BLaER1 treated with 17β-estradiol and CSF1 and Interleukin-3, amounts not matched to agents 10 nM and 100 nM (cell line): ENCODE measurements at regions not wholly inside any gene's neighbourhood (a gene's known extent, or its start where the extent isn't known, plus 50 kb on each side); places are given as distances from the start of the nearest gene placed in this dataset.
"Not testable (repeated sequence)": the region's sequence is repeated elsewhere in the genome, so short reads cannot be mapped to it uniquely, and the experiment has no call there.

Source experiments
- H3K27ac ChIP-seq, 11 experiments: shearing (Covaris generic); formaldehyde crosslinking; 2 replicates each; pipeline ENCODE4 v1.8.1; 2022
- H3K27me3 ChIP-seq, 11 experiments: shearing (Covaris generic); formaldehyde crosslinking; 2 replicates each; pipeline ENCODE4 v1.8.1; 2022
- H3K36me3 ChIP-seq, 11 experiments: shearing (Covaris generic); formaldehyde crosslinking; 2 replicates each; pipeline ENCODE4 v1.8.1; 2022
- H3K4me1 ChIP-seq, 10 experiments: shearing (Covaris generic); formaldehyde crosslinking; 2 replicates each; pipeline ENCODE4 v1.8.1; 2022
- H3K4me2 ChIP-seq, 11 experiments: shearing (Covaris generic); formaldehyde crosslinking; 2 replicates each; pipeline ENCODE4 v1.8.1; 2022
- H3K4me3 ChIP-seq, 10 experiments: shearing (Covaris generic); formaldehyde crosslinking; 2 replicates each; pipeline ENCODE4 v1.8.1; 2022
- H3K9ac ChIP-seq, 11 experiments: shearing (Covaris generic); formaldehyde crosslinking; 2 replicates each; pipeline ENCODE4 v1.8.1; 2022
- H3K9me3 ChIP-seq, 11 experiments: shearing (Covaris generic); formaldehyde crosslinking; replicated peaks in 1 of 11; 2 replicates each; pipeline ENCODE4 v1.8.1; 2022
- H4K20me1 ChIP-seq, 11 experiments: shearing (Covaris generic); formaldehyde crosslinking; 2 replicates each; pipeline ENCODE4 v1.8.1; 2022
- Cebpa-rat ChIP-seq, 11 experiments: shearing (Covaris generic); IDR thresholded peaks; 2 replicates each; pipeline ENCODE4 v1.8.1; 2022

- Histone ChIP-seq H4K20me1 (no peaks in the 10 kb centered on the region), H3K4me2 (peak overlapping the region; percentile 38 to 63 (median 53)), H3K9me3 (no peaks in the 10 kb centered on the region), H3K27ac (peak overlapping the region in 2 of 11 experiments; percentile 6 to 11; a peak in 3 of 22 replicates), H3K36me3 (no peaks in the 10 kb centered on the region), H3K4me3 (no peak overlapping the region), H3K4me1 (peaks cover 8 to 17% (median 11%) of the 10 kb centered on the region in 10 experiments), H3K27me3 (no peaks in the 10 kb centered on the region), H3K9ac (no peak overlapping the region)
- no peak for TF ChIP-seq Cebpa-rat (IDR thresholded peaks at IDR 0.05)
Measured at GRCh38 chr3:40741729-40742128, 217.0 kb downstream of the ZNF621 start.

GRCh38 chr3:40745381-40746106 lies 220.8 kb downstream of the ZNF621 start:
- no peak for TF ChIP-seq Cebpa-rat (IDR thresholded peaks at IDR 0.05)
- no peaks in the 10 kb centered on the region for H3K9me3 ChIP-seq

GRCh38 chr3:40751666-40752065 lies 226.9 kb downstream of the ZNF621 start:
- Histone ChIP-seq H3K27me3 (no peaks in the 10 kb centered on the region), H3K27ac (no peak overlapping the region), H3K9me3 (no peaks in the 10 kb centered on the region), H4K20me1 (no peaks in the 10 kb centered on the region), H3K4me3 (no peak overlapping the region), H3K9ac (no peak overlapping the region), H3K36me3 (no peaks in the 10 kb centered on the region), H3K4me1 (no peaks in the 10 kb centered on the region), H3K4me2 (no peak overlapping the region)
- TF ChIP-seq Cebpa-rat (IDR thresholded peaks at IDR 0.05): no peak

More at GRCh38 chr3:40745381-40746106, 220.8 kb downstream of the ZNF621 start:
- no peaks in the 10 kb centered on the region for H4K20me1 ChIP-seq
- H3K9ac ChIP-seq: no peak overlapping the region
- peaks cover 8 to 17% (median 10%) of the 10 kb centered on the region in 10 experiments for H3K4me1 ChIP-seq
- no peaks in the 10 kb centered on the region for H3K27me3 ChIP-seq
- H3K4me3 ChIP-seq: no peak overlapping the region
- no peaks in the 10 kb centered on the region for H3K36me3 ChIP-seq
- no peak overlapping the region for H3K27ac ChIP-seq
- H3K4me2 ChIP-seq: no peak overlapping the region

- Histone ChIP-seq H3K27ac (no peak overlapping the region), H3K4me1 (no peaks in the 10 kb centered on the region), H3K9ac (no peak overlapping the region), H3K27me3 (no peaks in the 10 kb centered on the region), H4K20me1 (no peaks in the 10 kb centered on the region), H3K4me3 (no peak overlapping the region), H3K36me3 (no peaks in the 10 kb centered on the region), H3K4me2 (no peak overlapping the region), H3K9me3 (no peaks in the 10 kb centered on the region)
- no peak for TF ChIP-seq Cebpa-rat (IDR thresholded peaks at IDR 0.05)
Measured at GRCh38 chr3:40752492-40752891, 227.7 kb downstream of the ZNF621 start.

GRCh38 chr3:40753291-40753770 lies 228.6 kb downstream of the ZNF621 start:
- H3K27me3 ChIP-seq: no peaks in the 10 kb centered on the region
- H4K20me1 ChIP-seq: no peaks in the 10 kb centered on the region
- no peak overlapping the region for H3K9ac ChIP-seq
- no peak overlapping the region for H3K4me2 ChIP-seq
- H3K4me3 ChIP-seq: no peak overlapping the region
- H3K27ac ChIP-seq: no peak overlapping the region
- no peaks in the 10 kb centered on the region for H3K9me3 ChIP-seq
- H3K4me1 ChIP-seq: no peaks in the 10 kb centered on the region
- no peak for TF ChIP-seq Cebpa-rat (IDR thresholded peaks at IDR 0.05)
- no peaks in the 10 kb centered on the region for H3K36me3 ChIP-seq

GRCh38 chr3:40753951-40754350 lies 229.2 kb downstream of the ZNF621 start:
- Histone ChIP-seq H3K36me3 (no peaks in the 10 kb centered on the region), H3K4me2 (no peak overlapping the region), H4K20me1 (no peaks in the 10 kb centered on the region), H3K27ac (no peak overlapping the region), H3K4me1 (no peaks in the 10 kb centered on the region), H3K4me3 (no peak overlapping the region), H3K27me3 (no peaks in the 10 kb centered on the region), H3K9ac (no peak overlapping the region), H3K9me3 (no peaks in the 10 kb centered on the region)
- no peak for TF ChIP-seq Cebpa-rat (IDR thresholded peaks at IDR 0.05)

- no peak overlapping the region for H3K4me3 ChIP-seq
- H3K27me3 ChIP-seq: no peaks in the 10 kb centered on the region
- H3K9ac ChIP-seq: no peak overlapping the region
- H3K9me3 ChIP-seq: no peaks in the 10 kb centered on the region
- no peak for TF ChIP-seq Cebpa-rat (IDR thresholded peaks at IDR 0.05)
- no peaks in the 10 kb centered on the region for H3K4me1 ChIP-seq
- H3K4me2 ChIP-seq: no peak overlapping the region
- H3K27ac ChIP-seq: no peak overlapping the region
- no peaks in the 10 kb centered on the region for H3K36me3 ChIP-seq
- no peaks in the 10 kb centered on the region for H4K20me1 ChIP-seq
Measured at GRCh38 chr3:40754994-40755393, 230.2 kb downstream of the ZNF621 start.

- no peaks in the 10 kb centered on the region for H3K27me3 ChIP-seq
- H3K27ac ChIP-seq: no peak overlapping the region
- H4K20me1 ChIP-seq: no peaks in the 10 kb centered on the region
- no peak overlapping the region for H3K4me2 ChIP-seq
- no peak overlapping the region for H3K4me3 ChIP-seq
- no peak overlapping the region for H3K9ac ChIP-seq
- no peaks in the 10 kb centered on the region for H3K4me1 ChIP-seq
- no peak for TF ChIP-seq Cebpa-rat (IDR thresholded peaks at IDR 0.05)
- no peaks in the 10 kb centered on the region for H3K36me3 ChIP-seq
- H3K9me3 ChIP-seq: peaks cover 0 to 6% (median 0%) of the 10 kb centered on the region in 11 experiments; a peak in 3 of 22 replicates
Measured at GRCh38 chr3:40756500-40756899, 231.7 kb downstream of the ZNF621 start.

- Histone ChIP-seq H3K4me1 (peaks cover 0 to 31% (median 6%) of the 10 kb centered on the region in 10 experiments; a peak in 11 of 20 replicates), H3K4me2 (peak overlapping the region in 5 of 11 experiments; percentile 11 to 85 (median 74); a peak in 9 of 22 replicates), H3K27ac (peak overlapping the region in 5 of 11 experiments; percentile 9 to 51 (median 40); a peak in 5 of 22 replicates), H3K9me3 (peaks cover 6 to 16% (median 8%) of the 10 kb centered on the region in 11 experiments; a peak in 17 of 22 replicates)
- not testable (repeated sequence) for H3K9ac ChIP-seq, H3K4me3 ChIP-seq, H3K27me3 ChIP-seq, H3K36me3 ChIP-seq, H4K20me1 ChIP-seq
Measured at GRCh38 chr3:40762771-40763170, 238.0 kb downstream of the ZNF621 start.

GRCh38 chr3:40763807-40764206 lies 239.0 kb downstream of the ZNF621 start:
- no peak for TF ChIP-seq Cebpa-rat (IDR thresholded peaks at IDR 0.05)
- Histone ChIP-seq H3K4me2 (peak overlapping the region in 2 of 11 experiments; percentile 81 to 85; a peak in 3 of 22 replicates), H3K9ac (no peak overlapping the region), H3K4me3 (no peak overlapping the region), H4K20me1 (no peaks in the 10 kb centered on the region), H3K9me3 (peaks cover 6 to 16% (median 8%) of the 10 kb centered on the region in 11 experiments; a peak in 17 of 22 replicates), H3K4me1 (peaks cover 0 to 36% (median 6%) of the 10 kb centered on the region in 10 experiments; a peak in 11 of 20 replicates), H3K36me3 (no peaks in the 10 kb centered on the region), H3K27me3 (no peaks in the 10 kb centered on the region), H3K27ac (no peak overlapping the region)
